Mesendoderm (in vitro differentiated cells): ENCODE measurements at regions not wholly inside any gene's neighbourhood (a gene's known extent, or its start where the extent isn't known, plus 50 kb on each side); places are given as distances from the start of the nearest gene placed in this dataset.

Experiments
- DNase-seq: peaks from one replicate; pipeline ENCODE4 v3.0.0; 2013
- H2AK5ac ChIP-seq: 2 replicates; pipeline ENCODE4 v1.6.1; 2013; ENCODE audit warnings: low read length, inconsistent platforms
- H2BK120ac ChIP-seq: 2 replicates; pipeline ENCODE4 v1.6.1; 2013; ENCODE audit warnings: low read depth, mild to moderate bottlenecking, low read length, moderate library complexity, mixed read lengths
- H2BK15ac ChIP-seq: replicated peaks from 2 replicates; pipeline ENCODE4 v1.6.1; 2013; ENCODE audit warnings: low read depth, mild to moderate bottlenecking, moderate library complexity
- H2BK5ac ChIP-seq: 2 replicates; pipeline ENCODE4 v1.6.1; 2013; ENCODE audit warnings: low read length, inconsistent platforms
- H3K18ac ChIP-seq: 2 replicates; pipeline ENCODE4 v1.6.1; 2013; ENCODE audit warnings: mild to moderate bottlenecking, low read length, mixed read lengths
- H3K23ac ChIP-seq: one replicate; pipeline ENCODE4 v1.6.1; 2013; ENCODE audit warnings: low read length
- H3K27ac ChIP-seq: 2 replicates; pipeline ENCODE4 v1.5.1; 2013; ENCODE audit warnings: low read depth, mild to moderate bottlenecking, inconsistent platforms, low read length, moderate library complexity
- H3K27me3 ChIP-seq: 2 replicates; pipeline ENCODE4 v1.6.1; 2013; ENCODE audit warnings: low read length, control low read depth, mild to moderate bottlenecking, inconsistent platforms; ENCODE audit not compliant: insufficient read depth, poor library complexity
- H3K36me3 ChIP-seq: 2 replicates; pipeline ENCODE4 v1.6.1; 2013; ENCODE audit warnings: low read length, inconsistent platforms; ENCODE audit not compliant: control insufficient read depth, insufficient read depth
- H3K4ac ChIP-seq: one replicate; pipeline ENCODE4 v1.6.1; 2013; ENCODE audit warnings: low read depth, mild to moderate bottlenecking, low read length, moderate library complexity
- H3K4me1 ChIP-seq: 2 replicates; pipeline ENCODE4 v1.6.1; 2013; ENCODE audit warnings: low read depth, low read length, inconsistent platforms; ENCODE audit not compliant: control insufficient read depth
- H3K4me2 ChIP-seq: 2 replicates; pipeline ENCODE4 v1.6.1; 2013; ENCODE audit warnings: low read length
- H3K4me3 ChIP-seq: 2 replicates; pipeline ENCODE4 v1.5.1; 2013; ENCODE audit warnings: mild to moderate bottlenecking, low read length
- H3K56ac ChIP-seq: one replicate; pipeline ENCODE4 v1.6.1; 2013; ENCODE audit warnings: low read length
- H3K79me1 ChIP-seq: 2 replicates; pipeline ENCODE4 v1.6.1; 2013; ENCODE audit warnings: low read length, inconsistent platforms
- H3K79me2 ChIP-seq: 2 replicates; pipeline ENCODE4 v1.6.1; 2013; ENCODE audit warnings: mild to moderate bottlenecking, low read length; ENCODE audit not compliant: control insufficient read depth, insufficient read depth
- H3K9ac ChIP-seq: 2 replicates; pipeline ENCODE4 v1.6.1; 2013; ENCODE audit warnings: low read length, inconsistent platforms
- H4K5ac ChIP-seq: one replicate; pipeline ENCODE4 v1.6.1; 2013; ENCODE audit warnings: low read length
- H4K8ac ChIP-seq: one replicate; pipeline ENCODE4 v1.6.1; 2013; ENCODE audit warnings: low read depth, mild to moderate bottlenecking, control low read depth, low read length, moderate library complexity
- WGBS: extraction: QIAGEN DNeasy Blood & Tissue Kit; methylation state at CpG from one replicate; pipeline ENCODE4 v1.1.7; 2013; ENCODE audit warnings: low lambda C conversion rate, missing lambda C conversion rate; ENCODE audit not compliant: insufficient coverage; ENCODE audit errors: extremely low coverage; 5-methylcytosine and 5-hydroxymethylcytosine counted together

DNA sequence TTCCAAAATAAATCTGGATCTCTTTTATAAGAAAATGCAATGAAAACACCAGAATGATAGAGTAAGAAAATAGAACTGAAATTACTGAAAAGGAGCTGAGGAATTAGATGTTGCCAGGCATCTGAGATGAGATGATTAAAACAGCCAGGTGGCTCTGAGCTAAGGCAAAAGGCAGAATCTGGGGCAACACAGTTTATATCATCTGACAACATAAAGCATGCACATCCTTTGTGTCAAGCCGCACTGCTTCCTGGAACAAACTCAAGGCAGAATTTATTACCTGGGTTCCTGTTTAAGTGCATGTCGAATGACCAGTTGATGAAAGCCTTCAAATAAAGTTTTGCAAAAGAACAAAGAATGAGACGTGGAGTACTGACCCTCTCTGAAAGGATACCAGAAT is 247.0 kb downstream of the SNX10 start:
- no peaks in the 10 kb centered on the region for H3K27me3 ChIP-seq
- no peak overlapping the region for H2AK5ac ChIP-seq

DNA sequence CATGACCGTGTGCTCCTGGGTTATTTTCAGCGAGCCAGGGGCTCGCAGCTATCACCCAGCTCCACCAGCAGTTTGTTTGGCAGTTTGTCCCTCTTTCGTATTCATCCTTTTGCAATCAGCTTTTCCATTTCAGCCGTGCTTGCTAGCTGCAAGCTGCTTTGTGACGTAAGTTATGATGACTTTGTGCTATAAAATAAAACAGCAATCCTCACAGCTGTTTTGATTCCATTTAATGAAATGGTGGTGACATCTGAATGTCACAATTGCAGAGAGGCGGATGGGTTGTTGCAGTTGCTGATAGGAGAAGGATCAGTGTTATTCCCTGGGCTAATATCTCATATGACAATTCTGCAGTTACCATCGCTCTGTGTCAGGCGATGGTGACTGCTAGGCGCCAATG is 251.7 kb downstream of the SNX10 start:
- DNase-seq = no peak
- Histone ChIP-seq H2BK5ac (no peak overlapping the region), H3K27ac (no peak overlapping the region)

More for the DNA sequence above, 247.0 kb downstream of the SNX10 start:
- Histone ChIP-seq H3K4me3 (no peak overlapping the region), H2BK120ac (no peak overlapping the region), H2BK15ac (no peak overlapping the region), H3K79me2 (no peaks in the 10 kb centered on the region), H3K4me1 (no peaks in the 10 kb centered on the region), H3K56ac (no peak overlapping the region), H3K36me3 (no peaks in the 10 kb centered on the region), H4K5ac (no peak overlapping the region), H4K8ac (no peak overlapping the region), H3K23ac (no peak overlapping the region), H2BK5ac (no peak overlapping the region), H3K4me2 (no peak overlapping the region), H3K9ac (no peak overlapping the region), H3K79me1 (no peaks in the 10 kb centered on the region), H3K18ac (no peak overlapping the region), H3K4ac (no peak overlapping the region), H3K27ac (no peak overlapping the region)
- DNase-seq = no peak
- WGBS = no CpG with 5 or more reads among the region's 3 CpGs

DNA sequence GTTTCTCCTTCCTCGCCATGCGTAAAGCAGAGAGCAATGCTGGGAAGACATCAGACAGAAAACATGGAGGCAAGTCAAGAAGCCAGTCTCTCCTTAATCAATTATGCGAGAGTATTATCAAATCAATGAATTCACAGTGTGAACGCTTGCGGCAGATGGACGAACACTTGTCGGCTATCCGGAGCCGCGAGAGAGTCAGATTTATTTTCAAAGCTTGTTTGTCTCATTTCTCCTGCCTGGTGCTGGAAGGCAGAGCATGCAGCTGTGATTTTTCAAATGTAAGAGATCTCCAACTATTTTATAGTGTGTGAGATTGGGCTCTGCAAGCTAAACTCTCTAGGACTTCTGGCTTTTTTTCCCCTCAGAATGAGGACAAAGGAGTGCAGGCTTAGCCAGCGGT is 252.3 kb downstream of the SNX10 start:
- no peak overlapping the region for H2BK15ac ChIP-seq

More for the DNA sequence above, 251.7 kb downstream of the SNX10 start:
- no peaks in the 10 kb centered on the region for H3K4me1 ChIP-seq
- H3K27me3 ChIP-seq = no peaks in the 10 kb centered on the region
- no peaks in the 10 kb centered on the region for H3K79me2 ChIP-seq
- H3K56ac ChIP-seq = no peak overlapping the region
- no peak overlapping the region for H2BK120ac ChIP-seq
- no peak overlapping the region for H2BK15ac ChIP-seq
- no peak overlapping the region for H3K4me3 ChIP-seq
- H3K18ac ChIP-seq = no peak overlapping the region
- H3K4ac ChIP-seq = no peak overlapping the region
- WGBS = no CpG with 5 or more reads among the region's 10 CpGs
- H3K9ac ChIP-seq = no peak overlapping the region
- no peak overlapping the region for H4K8ac ChIP-seq
- H3K79me1 ChIP-seq = no peaks in the 10 kb centered on the region
- H3K23ac ChIP-seq = no peak overlapping the region
- no peak overlapping the region for H3K4me2 ChIP-seq
- H4K5ac ChIP-seq = no peak overlapping the region
- H3K36me3 ChIP-seq = no peaks in the 10 kb centered on the region
- no peak overlapping the region for H2AK5ac ChIP-seq

DNA sequence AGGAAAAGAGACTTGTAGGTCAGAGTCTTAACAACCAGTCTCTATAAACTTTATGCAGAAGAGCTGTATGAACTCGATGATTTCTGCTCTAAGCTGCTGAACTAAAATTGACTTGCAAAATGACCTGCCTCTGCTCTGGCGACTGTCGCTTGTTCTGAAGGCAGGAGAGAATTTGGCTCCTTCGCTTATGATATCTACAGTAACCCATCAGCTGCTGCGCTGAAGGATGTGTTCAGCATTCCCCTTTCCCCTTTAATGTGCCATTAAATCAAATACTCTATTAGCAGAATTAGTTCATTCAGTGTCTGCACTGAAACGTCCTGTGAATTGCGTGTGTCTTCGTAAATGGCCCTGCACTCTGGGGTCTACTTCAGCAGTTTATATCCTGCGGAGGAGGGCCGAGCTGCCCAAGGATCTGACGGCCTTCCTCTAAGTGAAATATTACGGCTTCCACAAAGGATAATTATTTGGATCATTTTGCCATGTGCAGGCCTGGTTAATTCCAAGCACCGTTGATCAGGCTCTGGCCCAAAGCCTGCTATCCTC is 254.9 kb downstream of the SNX10 start:
- Histone ChIP-seq H3K18ac (no peak overlapping the region), H2AK5ac (no peak overlapping the region), H3K9ac (no peak overlapping the region), H3K4me3 (no peak overlapping the region), H3K27ac (no peak overlapping the region), H3K27me3 (no peaks in the 10 kb centered on the region), H3K4me2 (no peak overlapping the region), H4K5ac (no peak overlapping the region), H2BK5ac (no peak overlapping the region), H3K56ac (no peak overlapping the region), H3K79me1 (no peaks in the 10 kb centered on the region), H2BK15ac (no peak overlapping the region), H3K4ac (no peak overlapping the region), H3K4me1 (no peaks in the 10 kb centered on the region), H3K79me2 (no peaks in the 10 kb centered on the region), H3K23ac (no peak overlapping the region), H3K36me3 (no peaks in the 10 kb centered on the region), H4K8ac (no peak overlapping the region), H2BK120ac (no peak overlapping the region)
- no peak for DNase-seq
- no CpG with 5 or more reads among the region's 13 CpGs for WGBS

More for the DNA sequence above, 252.3 kb downstream of the SNX10 start:
- H3K9ac ChIP-seq = no peak overlapping the region
- H2BK5ac ChIP-seq = no peak overlapping the region
- no peak overlapping the region for H2BK120ac ChIP-seq
- no peak overlapping the region for H3K27ac ChIP-seq
- H3K27me3 ChIP-seq = no peaks in the 10 kb centered on the region
- H3K4ac ChIP-seq = no peak overlapping the region
- H2AK5ac ChIP-seq = no peak overlapping the region
- H3K18ac ChIP-seq = no peak overlapping the region
- DNase-seq = no peak
- WGBS = no CpG with 5 or more reads among the region's 11 CpGs
- no peaks in the 10 kb centered on the region for H3K79me1 ChIP-seq
- H3K36me3 ChIP-seq = no peaks in the 10 kb centered on the region
- no peak overlapping the region for H3K4me3 ChIP-seq
- H3K79me2 ChIP-seq = no peaks in the 10 kb centered on the region
- no peak overlapping the region for H3K56ac ChIP-seq
- no peaks in the 10 kb centered on the region for H3K4me1 ChIP-seq
- no peak overlapping the region for H3K4me2 ChIP-seq
- no peak overlapping the region for H3K23ac ChIP-seq
- no peak overlapping the region for H4K5ac ChIP-seq
- H4K8ac ChIP-seq = no peak overlapping the region

DNA sequence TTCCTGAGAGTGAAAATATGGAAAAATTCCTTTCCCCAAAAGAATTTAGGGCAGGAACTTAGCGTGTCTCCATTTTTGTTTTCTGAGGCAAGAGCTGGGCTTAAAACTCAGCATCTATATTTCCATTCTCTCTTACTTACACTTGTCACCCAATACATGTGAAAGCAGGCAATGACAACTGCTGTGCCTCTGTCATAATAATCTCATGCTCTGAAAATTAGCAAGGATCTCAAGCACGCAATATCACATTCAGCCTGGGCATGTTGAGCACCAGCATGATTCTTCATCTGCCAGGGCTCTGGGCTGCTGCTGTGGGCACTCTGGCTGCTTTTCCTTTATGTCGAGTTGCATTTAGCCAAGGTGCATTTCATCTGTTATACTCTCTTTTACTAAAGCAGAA is 255.5 kb downstream of the SNX10 start:
- Histone ChIP-seq H3K27me3 (no peaks in the 10 kb centered on the region), H2BK15ac (no peak overlapping the region), H2BK5ac (no peak overlapping the region), H3K36me3 (no peaks in the 10 kb centered on the region), H2BK120ac (no peak overlapping the region), H3K56ac (no peak overlapping the region), H3K23ac (no peak overlapping the region), H3K79me2 (no peaks in the 10 kb centered on the region), H3K4me3 (no peak overlapping the region), H3K79me1 (no peaks in the 10 kb centered on the region), H3K18ac (no peak overlapping the region), H2AK5ac (no peak overlapping the region), H3K4ac (no peak overlapping the region), H3K4me2 (no peak overlapping the region), H4K8ac (no peak overlapping the region), H4K5ac (no peak overlapping the region), H3K9ac (no peak overlapping the region), H3K4me1 (no peaks in the 10 kb centered on the region), H3K27ac (no peak overlapping the region)
- DNase-seq = no peak
- no CpG with 5 or more reads among the region's 3 CpGs for WGBS

DNA sequence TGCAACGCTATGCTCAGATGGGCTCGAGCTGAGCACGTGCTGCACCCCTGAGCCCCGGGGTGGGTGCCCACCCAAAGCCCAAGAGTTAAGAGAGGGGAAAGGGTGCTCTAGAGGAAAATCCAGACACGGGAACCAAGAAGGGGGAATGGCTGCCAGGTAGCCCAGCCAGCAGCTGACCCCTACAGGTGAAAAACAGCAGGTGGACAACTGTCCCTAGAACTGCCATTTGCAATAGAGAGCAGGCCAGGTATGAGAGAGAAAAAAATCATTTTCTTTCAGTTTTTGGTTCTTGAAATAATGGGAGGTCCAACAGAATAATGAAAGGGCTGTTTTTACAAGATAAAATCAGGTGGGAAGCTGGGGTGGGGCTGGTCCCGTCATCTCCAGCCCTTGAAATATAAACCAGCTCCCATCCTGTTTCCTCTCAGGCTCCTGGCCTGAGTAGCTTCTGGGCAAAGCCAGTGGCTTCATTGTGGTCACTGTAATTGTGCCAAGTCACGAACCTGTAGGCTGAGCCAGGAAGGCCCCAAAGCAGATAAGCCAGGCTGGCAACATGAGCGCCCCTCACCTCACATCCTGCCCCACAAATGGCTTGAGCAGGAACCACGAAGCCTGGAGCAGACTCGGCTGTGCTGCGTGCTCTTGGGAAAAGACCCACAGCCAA is 257.8 kb downstream of the SNX10 start:
- H2BK5ac ChIP-seq = no peak overlapping the region
- no peak overlapping the region for H3K9ac ChIP-seq
- no peak overlapping the region for H4K5ac ChIP-seq
- H4K8ac ChIP-seq = no peak overlapping the region
- H3K4me3 ChIP-seq = no peak overlapping the region
- DNase-seq = no peak
- no peak overlapping the region for H3K56ac ChIP-seq
- H2BK120ac ChIP-seq = no peak overlapping the region
- H3K23ac ChIP-seq = no peak overlapping the region
- no peak overlapping the region for H2AK5ac ChIP-seq
- no peaks in the 10 kb centered on the region for H3K36me3 ChIP-seq
- H3K79me1 ChIP-seq = no peaks in the 10 kb centered on the region
- H3K27me3 ChIP-seq = no peaks in the 10 kb centered on the region
- no peaks in the 10 kb centered on the region for H3K4me1 ChIP-seq
- H3K4ac ChIP-seq = no peak overlapping the region
- no peak overlapping the region for H2BK15ac ChIP-seq
- no peak overlapping the region for H3K18ac ChIP-seq
- no peak overlapping the region for H3K27ac ChIP-seq
- WGBS = no CpG with 5 or more reads among the region's 11 CpGs
- H3K4me2 ChIP-seq = no peak overlapping the region
- no peaks in the 10 kb centered on the region for H3K79me2 ChIP-seq
